Activated naive CD8-positive, alpha-beta T cell treated with anti-CD3 and anti-CD28 coated beads, Interleukin-2, amount 10 ng/mL, durations not matched to agents 7 days and 5 days (primary cell): ENCODE measurements at regions not wholly inside any gene's neighbourhood (a gene's known extent, or its start where the extent isn't known, plus 50 kb on each side); places are given as distances from the start of the nearest gene placed in this dataset.

Source experiments
- ATAC-seq: fragments of 150-1000 bp; cut with Tn5 transposase; one replicate; pipeline ENCODE4 v1.10.0; 2021; ENCODE audit warnings: low read depth, moderate library complexity
- POLR2A ChIA-PET: fragments of 350-600 bp; sonication (Branson Sonifier 250); formaldehyde crosslinking; loops from one replicate; lab custom pipeline; 2021; ENCODE audit warnings: antibody characterized with exemption; lab: Charles Lee
- DNase-seq: peaks from one replicate; pipeline ENCODE4 v3.0.0; 2021
- H3K27ac Mint-ChIP-seq: one replicate; pipeline ENCODE4 v1.8.0; 2022; ENCODE audit warnings: mild to moderate bottlenecking, mixed read lengths
- H3K27me3 Mint-ChIP-seq: one replicate; pipeline ENCODE4 v1.8.0; 2022; ENCODE audit warnings: mild to moderate bottlenecking, moderate library complexity, mixed read lengths
- H3K36me3 Mint-ChIP-seq: one replicate; pipeline ENCODE4 v1.8.0; 2021; ENCODE audit warnings: mild to moderate bottlenecking, mixed read lengths
- H3K4me1 Mint-ChIP-seq: one replicate; pipeline ENCODE4 v1.8.0; 2021; ENCODE audit warnings: mixed read lengths
- H3K4me3 Mint-ChIP-seq: one replicate; pipeline ENCODE4 v1.8.0; 2022; ENCODE audit warnings: mild to moderate bottlenecking, moderate library complexity, mixed read lengths
- H3K9me3 Mint-ChIP-seq: one replicate; pipeline ENCODE4 v1.8.0; 2021; ENCODE audit warnings: mixed read lengths

DNA sequence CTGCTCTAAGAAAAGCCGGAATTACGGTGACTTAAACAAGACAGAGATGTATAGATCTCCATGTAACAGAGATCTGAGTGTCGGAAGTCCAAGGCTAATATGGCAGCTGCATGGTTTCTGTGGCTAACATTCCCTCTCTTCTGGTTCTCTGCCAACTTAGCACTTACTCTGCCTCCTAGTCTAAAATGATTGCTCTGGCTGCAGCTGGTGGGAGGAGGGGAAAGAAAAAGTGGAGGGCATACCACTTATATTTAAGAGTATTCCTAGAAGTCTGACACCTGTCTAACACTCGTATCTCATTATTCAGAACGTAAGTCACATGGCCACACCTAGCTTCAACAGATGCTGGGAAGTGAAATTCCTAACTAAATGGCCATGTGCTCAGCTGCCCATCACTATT is 551.5 kb upstream of the TLE4 start:
- POLR2A ChIA-PET: no interaction called here
- Mint-ChIP-seq H3K36me3 (no peaks in the 10 kb centered on the region), H3K9me3 (no peaks in the 10 kb centered on the region), H3K27me3 (no peaks in the 10 kb centered on the region), H3K4me3 (no peak overlapping the region), H3K4me1 (no peaks in the 10 kb centered on the region), H3K27ac (no peak overlapping the region)
- DNase-seq (no peak), ATAC-seq (no peak)

DNA sequence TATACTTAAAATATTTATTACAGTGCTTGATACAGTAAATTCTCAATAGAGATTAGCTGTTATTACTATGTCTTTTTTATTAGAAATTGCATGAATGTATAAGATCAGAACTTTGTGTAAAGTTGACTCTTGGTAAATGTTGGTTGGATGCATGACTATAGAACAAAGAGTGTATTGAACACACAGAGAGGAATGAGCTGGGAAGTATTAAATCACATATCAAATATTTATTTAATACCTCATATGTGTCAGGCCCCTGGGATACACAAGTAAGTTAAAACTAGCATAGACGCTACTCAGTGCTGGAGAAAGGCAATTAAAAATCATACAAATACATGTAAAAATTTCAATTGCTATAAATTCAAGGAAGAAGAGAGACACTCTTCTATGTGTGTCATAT is 550.7 kb upstream of the TLE4 start:
- Mint-ChIP-seq H3K36me3 (no peaks in the 10 kb centered on the region), H3K27me3 (no peaks in the 10 kb centered on the region), H3K4me1 (no peaks in the 10 kb centered on the region), H3K4me3 (no peak overlapping the region), H3K9me3 (no peaks in the 10 kb centered on the region), H3K27ac (no peak overlapping the region)
- DNase-seq (no peak), ATAC-seq (no peak)
- POLR2A ChIA-PET: no interaction called here

DNA sequence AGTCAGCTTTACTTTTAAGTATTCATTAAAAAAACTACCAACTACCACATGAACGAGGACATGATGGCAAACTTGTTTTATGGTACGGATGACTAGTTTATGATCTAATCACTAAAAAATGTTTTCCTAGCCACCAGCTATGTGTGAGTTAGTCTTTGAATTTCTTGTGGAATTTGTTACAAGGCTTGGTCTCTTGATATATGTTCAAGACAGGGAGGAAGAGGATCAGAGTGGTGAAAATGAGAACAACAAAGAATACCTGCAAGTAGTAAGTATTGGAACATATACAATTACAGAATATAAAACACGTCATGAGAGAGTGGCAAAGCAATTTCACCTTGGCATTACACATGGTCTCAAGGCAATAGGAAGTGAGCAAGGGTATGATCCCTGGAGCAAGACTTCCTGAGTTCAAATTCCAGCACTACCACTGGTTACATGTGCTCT is 548.6 kb upstream of the TLE4 start:
- H3K36me3 Mint-ChIP-seq: no peaks in the 10 kb centered on the region
- peaks cover 1% of the 10 kb centered on the region for H3K4me1 Mint-ChIP-seq
- no peak overlapping the region for H3K27ac Mint-ChIP-seq
- H3K27me3 Mint-ChIP-seq: peaks cover 4% of the 10 kb centered on the region
- no peaks in the 10 kb centered on the region for H3K9me3 Mint-ChIP-seq
- POLR2A ChIA-PET: no interaction called here
- ATAC-seq: no peak
- no peak for DNase-seq
- no peak overlapping the region for H3K4me3 Mint-ChIP-seq

DNA sequence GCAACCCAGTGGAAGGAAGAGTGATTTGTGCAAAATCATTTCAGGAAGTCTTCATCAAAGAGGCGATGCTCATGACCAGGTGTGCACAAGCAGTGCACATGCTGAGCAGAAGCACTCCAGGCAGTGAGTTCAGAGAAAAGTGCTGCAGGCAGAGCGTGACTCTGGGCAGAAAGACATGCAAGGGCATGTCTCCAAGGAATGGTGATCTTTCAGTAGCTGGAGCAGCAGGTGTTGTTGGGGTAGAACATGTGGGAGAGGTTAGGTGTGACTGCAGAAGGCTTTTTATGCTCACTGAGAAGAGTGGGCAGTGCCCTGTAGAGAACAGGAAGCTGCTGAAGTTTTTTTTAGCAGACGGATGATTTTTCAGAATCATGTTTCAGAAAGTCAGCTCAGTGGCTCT is 545.4 kb upstream of the TLE4 start:
- POLR2A ChIA-PET: no interaction called here
- ATAC-seq (no peak), DNase-seq (no peak)
- Mint-ChIP-seq H3K36me3 (no peaks in the 10 kb centered on the region), H3K9me3 (no peaks in the 10 kb centered on the region), H3K4me3 (no peak overlapping the region), H3K27me3 (peaks cover 4% of the 10 kb centered on the region), H3K4me1 (peaks cover 1% of the 10 kb centered on the region), H3K27ac (no peak overlapping the region)

DNA sequence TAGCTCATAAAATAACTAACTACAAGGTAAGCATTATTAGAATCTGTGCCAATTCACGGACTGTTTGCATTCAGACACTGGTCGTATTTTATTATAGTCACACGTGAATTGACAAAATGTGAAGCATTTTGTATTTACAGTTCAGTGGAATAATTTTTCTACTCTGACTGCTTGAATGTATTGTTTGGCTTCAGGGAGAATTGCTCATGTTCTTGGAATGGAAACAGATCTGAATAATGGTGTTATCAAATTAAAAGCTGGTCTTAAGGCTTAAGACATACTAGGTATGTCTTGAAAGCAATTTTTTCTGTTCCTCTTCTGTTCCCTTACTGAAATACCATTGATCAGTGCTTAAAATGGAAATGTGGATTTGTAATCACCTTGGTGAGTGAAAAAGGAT is 543.7 kb upstream of the TLE4 start:
- peaks cover 1% of the 10 kb centered on the region for H3K4me1 Mint-ChIP-seq
- POLR2A ChIA-PET: no interaction called here
- no peaks in the 10 kb centered on the region for H3K36me3 Mint-ChIP-seq
- H3K9me3 Mint-ChIP-seq: peaks cover 2% of the 10 kb centered on the region
- DNase-seq: no peak
- ATAC-seq: no peak
- no peak overlapping the region for H3K27ac Mint-ChIP-seq
- H3K4me3 Mint-ChIP-seq: no peak overlapping the region
- H3K27me3 Mint-ChIP-seq: peaks cover 4% of the 10 kb centered on the region

DNA sequence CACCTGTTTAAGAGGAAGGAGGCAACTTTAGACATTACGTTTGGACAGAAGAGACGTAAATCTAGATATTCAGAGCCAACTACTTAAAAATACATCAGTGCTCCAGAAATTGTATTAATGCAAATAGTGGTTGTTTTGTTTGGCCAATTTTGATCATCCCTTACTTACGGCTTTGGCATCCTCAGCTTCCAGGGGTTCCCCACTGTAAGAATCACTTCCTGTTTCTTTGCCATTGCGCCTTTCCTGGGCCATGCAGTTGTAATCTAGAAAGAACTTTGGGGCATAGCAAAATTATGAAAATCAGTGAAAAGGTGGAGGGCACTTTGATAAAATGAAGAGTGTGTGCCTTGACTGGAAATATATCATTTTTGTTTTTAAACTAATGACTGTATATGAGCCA is 537.2 kb upstream of the TLE4 start:
- no peak for ATAC-seq
- POLR2A ChIA-PET: no interaction called here
- no peaks in the 10 kb centered on the region for H3K27me3 Mint-ChIP-seq
- H3K36me3 Mint-ChIP-seq: no peaks in the 10 kb centered on the region
- H3K27ac Mint-ChIP-seq: no peak overlapping the region
- H3K9me3 Mint-ChIP-seq: peaks cover 2% of the 10 kb centered on the region
- DNase-seq: no peak
- H3K4me3 Mint-ChIP-seq: no peak overlapping the region
- H3K4me1 Mint-ChIP-seq: no peaks in the 10 kb centered on the region

DNA sequence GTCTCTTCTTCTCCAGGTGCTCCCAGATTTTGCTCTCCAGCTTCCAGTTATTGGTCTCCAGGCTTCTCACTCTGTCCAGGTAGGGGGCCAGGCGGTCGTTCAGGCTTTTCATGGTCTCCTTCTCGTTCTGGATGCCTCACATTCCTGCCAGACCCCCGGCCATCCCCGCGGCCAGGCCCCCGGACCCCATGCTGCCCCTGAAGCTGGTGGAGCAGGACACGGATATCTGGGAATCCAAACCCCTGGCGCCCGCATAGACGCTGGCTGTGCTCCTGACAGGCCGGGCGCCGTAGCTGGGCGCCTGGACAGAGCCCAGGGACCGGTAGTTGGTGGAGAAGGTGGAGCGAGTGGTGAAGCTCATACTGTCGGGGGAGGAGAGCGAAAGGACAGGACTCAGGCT is 534.4 kb upstream of the TLE4 start:
- Mint-ChIP-seq H3K27ac (no peak overlapping the region), H3K9me3 (no peaks in the 10 kb centered on the region), H3K4me3 (no peak overlapping the region), H3K27me3 (no peaks in the 10 kb centered on the region), H3K36me3 (no peaks in the 10 kb centered on the region), H3K4me1 (no peaks in the 10 kb centered on the region)
- ATAC-seq: no peak
- no peak for DNase-seq
- POLR2A ChIA-PET: no interaction called here

DNA sequence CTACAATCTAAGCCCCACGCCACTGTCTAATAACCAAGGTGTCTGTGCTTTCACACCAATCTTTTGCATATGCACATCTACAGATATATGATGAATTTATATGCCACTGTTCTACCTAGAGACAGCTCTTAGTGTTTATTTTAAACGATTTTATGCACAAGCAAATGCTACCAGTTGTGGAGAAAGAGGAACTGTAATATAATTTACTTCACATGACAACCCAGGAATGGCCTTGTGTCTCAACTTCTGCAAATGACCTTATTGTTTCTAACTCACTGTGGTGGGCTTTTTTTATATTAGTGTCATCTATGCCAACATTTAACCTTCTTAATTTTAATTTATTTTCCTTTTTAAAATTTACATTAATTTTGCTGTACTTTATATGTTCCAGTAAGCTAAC is 531.1 kb upstream of the TLE4 start:
- ATAC-seq (no peak), DNase-seq (no peak)
- H3K36me3 Mint-ChIP-seq: no peaks in the 10 kb centered on the region
- no peak overlapping the region for H3K4me3 Mint-ChIP-seq
- no peak overlapping the region for H3K27ac Mint-ChIP-seq
- no peaks in the 10 kb centered on the region for H3K27me3 Mint-ChIP-seq
- no peaks in the 10 kb centered on the region for H3K4me1 Mint-ChIP-seq
- POLR2A ChIA-PET: no interaction called here
- H3K9me3 Mint-ChIP-seq: no peaks in the 10 kb centered on the region

DNA sequence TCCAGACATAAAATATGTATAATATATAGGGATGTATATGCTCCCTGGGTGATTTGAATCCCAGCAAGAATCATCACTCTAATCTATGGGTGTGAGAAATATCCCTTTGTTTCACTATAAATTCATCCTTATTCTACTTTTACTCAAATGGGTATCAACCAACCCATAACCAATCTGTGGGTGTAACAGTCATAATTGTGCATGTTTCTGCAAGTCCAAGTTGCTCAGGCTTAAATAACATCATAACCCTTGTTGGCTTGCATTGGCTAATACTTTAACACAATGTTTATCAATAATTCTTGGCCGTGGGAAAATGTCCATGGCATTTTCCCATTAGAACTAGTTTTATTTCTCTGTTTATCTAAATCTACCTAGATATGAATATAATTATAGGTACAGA is 530.5 kb upstream of the TLE4 start:
- Mint-ChIP-seq H3K4me1 (no peaks in the 10 kb centered on the region), H3K27me3 (no peaks in the 10 kb centered on the region), H3K27ac (no peak overlapping the region), H3K36me3 (no peaks in the 10 kb centered on the region), H3K9me3 (no peaks in the 10 kb centered on the region), H3K4me3 (no peak overlapping the region)
- ATAC-seq (no peak), DNase-seq (no peak)
- POLR2A ChIA-PET: no interaction called here

DNA sequence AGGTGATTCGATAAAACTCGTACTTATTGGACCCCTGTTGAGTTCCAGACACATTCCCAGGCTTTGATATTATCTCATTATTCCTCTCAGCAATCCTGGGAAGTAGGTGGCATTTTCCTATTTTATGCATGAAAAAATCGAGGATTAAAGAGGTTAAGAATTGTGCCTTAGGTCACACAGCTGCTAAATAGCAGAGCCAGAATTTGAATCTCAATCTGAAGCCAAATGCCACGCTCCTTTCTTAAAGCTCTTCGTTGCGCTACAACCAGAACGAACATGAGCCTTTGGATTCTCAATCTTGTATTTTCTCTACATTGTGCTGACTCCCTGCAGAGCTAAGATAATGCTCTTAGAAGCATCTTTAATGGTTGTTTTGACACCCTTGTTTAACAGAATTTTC is 527.8 kb upstream of the TLE4 start:
- DNase-seq (no peak), ATAC-seq (no peak)
- POLR2A ChIA-PET: no interaction called here
- Mint-ChIP-seq H3K4me3 (no peak overlapping the region), H3K4me1 (no peaks in the 10 kb centered on the region), H3K27ac (no peak overlapping the region), H3K36me3 (no peaks in the 10 kb centered on the region), H3K9me3 (no peaks in the 10 kb centered on the region), H3K27me3 (no peaks in the 10 kb centered on the region)

DNA sequence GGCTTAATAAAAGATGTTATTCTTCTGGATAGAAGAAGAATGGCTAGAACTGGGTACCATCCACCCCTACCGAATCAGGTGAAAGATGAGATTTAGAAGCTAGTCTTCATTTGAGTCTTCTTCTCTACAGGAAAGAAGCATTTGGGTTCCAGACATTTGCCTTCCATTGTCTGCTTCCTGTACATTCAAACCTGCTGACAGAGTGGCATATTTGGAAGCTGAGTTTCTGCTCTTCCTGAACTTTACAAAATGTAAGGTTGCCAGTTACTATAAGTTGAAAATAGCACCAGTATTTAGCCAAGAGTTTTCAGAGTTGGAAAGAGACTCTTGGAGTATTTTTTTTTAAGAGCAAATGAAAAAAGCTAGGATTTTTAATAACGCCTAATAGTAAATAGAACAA is 525.4 kb upstream of the TLE4 start:
- ATAC-seq (no peak), DNase-seq (no peak)
- Mint-ChIP-seq H3K36me3 (no peaks in the 10 kb centered on the region), H3K27me3 (no peaks in the 10 kb centered on the region), H3K4me1 (no peaks in the 10 kb centered on the region), H3K4me3 (no peak overlapping the region), H3K27ac (no peak overlapping the region), H3K9me3 (no peaks in the 10 kb centered on the region)
- POLR2A ChIA-PET: no interaction called here

DNA sequence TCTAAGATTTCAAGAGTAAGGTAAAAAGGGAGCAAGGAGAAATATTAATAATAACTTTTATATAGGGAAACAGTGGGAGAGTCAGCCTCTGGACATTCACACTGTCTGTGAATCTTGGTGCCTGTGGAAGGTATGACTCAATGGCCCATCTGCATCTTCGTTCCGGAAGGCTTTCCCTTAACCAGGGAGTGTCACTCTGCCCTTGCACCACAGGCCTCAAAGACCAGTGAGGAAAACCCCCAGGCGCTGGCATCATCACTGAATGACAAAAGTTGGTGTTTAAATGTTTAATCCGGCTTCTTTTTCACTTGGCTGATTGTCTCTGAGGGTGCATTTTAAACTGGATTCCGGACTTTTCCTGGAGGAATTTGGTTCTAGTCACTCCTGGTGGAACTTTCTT is 522.4 kb upstream of the TLE4 start:
- DNase-seq (no peak), ATAC-seq (no peak)
- H3K36me3 Mint-ChIP-seq: no peaks in the 10 kb centered on the region
- H3K27me3 Mint-ChIP-seq: no peaks in the 10 kb centered on the region
- no peak overlapping the region for H3K4me3 Mint-ChIP-seq
- H3K27ac Mint-ChIP-seq: no peak overlapping the region
- POLR2A ChIA-PET: no interaction called here
- H3K9me3 Mint-ChIP-seq: peaks cover 2% of the 10 kb centered on the region
- no peaks in the 10 kb centered on the region for H3K4me1 Mint-ChIP-seq

DNA sequence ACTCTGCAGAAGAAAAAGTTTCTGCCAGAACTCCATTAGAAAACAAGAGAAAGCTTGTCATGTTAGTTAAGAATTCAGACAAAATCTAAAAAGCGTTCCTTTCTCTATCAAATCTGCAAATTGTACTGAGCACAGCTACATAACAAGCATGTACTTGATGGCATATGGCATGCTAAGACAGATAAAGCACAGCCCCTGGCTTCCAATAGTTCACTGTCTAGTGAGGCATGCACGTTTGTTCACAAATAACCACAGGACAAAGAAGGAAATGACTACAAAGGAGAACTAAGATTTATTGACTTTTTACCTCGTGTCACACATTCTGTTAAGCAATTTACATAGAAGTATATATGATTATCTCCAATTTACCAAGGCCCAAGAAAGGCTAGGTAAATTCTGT is 518.2 kb upstream of the TLE4 start:
- DNase-seq (no peak), ATAC-seq (no peak)
- H3K9me3 Mint-ChIP-seq: peaks cover 2% of the 10 kb centered on the region
- no peak overlapping the region for H3K4me3 Mint-ChIP-seq
- no peaks in the 10 kb centered on the region for H3K36me3 Mint-ChIP-seq
- H3K27me3 Mint-ChIP-seq: no peaks in the 10 kb centered on the region
- no peak overlapping the region for H3K27ac Mint-ChIP-seq
- POLR2A ChIA-PET: no interaction called here
- H3K4me1 Mint-ChIP-seq: no peaks in the 10 kb centered on the region

DNA sequence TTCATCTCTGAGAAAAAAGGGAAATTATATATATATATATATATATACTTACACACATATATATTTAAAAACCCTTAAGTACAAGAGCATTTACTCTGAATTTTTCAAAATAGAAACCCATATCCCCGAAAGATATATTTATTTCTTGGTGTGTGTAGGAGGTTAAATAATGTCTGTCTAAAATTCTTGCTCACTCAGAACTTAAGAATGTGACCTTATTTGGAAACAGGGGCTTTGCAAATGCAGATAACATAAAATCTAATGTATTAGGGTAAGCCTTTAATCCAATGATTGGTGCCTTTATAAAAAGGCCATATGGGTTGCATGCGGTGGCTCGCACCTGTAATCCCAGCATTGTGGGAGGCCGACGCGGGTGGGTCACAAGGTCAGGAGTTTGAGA is 517.3 kb upstream of the TLE4 start:
- Mint-ChIP-seq H3K4me3 (no peak overlapping the region), H3K27ac (no peak overlapping the region), H3K27me3 (no peaks in the 10 kb centered on the region), H3K36me3 (no peaks in the 10 kb centered on the region), H3K4me1 (no peaks in the 10 kb centered on the region), H3K9me3 (peaks cover 2% of the 10 kb centered on the region)
- DNase-seq: no peak
- ATAC-seq: no peak
- POLR2A ChIA-PET: no interaction called here

DNA sequence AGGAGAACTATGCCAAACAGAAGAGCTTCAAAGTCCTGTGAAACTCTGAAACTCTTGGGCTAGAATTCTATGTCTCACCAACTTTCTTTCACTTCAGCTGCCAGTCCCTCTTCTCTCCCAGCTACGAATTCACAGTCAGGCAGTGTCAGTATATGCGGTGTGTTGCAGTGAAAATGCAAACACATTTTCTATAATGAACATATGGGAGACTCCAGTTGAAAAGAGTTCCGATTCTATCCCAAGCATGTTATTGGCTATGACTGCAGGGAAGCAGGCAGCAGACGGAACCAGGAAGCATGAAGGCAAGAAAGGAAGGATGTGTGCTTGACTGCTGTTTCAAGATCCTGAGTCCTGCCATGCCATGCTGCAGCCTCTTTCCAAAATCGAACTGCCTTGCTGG is 515.7 kb upstream of the TLE4 start:
- Mint-ChIP-seq H3K27me3 (no peaks in the 10 kb centered on the region), H3K9me3 (peaks cover 2% of the 10 kb centered on the region), H3K4me1 (no peaks in the 10 kb centered on the region), H3K27ac (no peak overlapping the region), H3K4me3 (no peak overlapping the region), H3K36me3 (no peaks in the 10 kb centered on the region)
- ATAC-seq (no peak), DNase-seq (no peak)
- POLR2A ChIA-PET: no interaction called here
